Myocyte (in vitro differentiated cells): ENCODE measurements at regions not wholly inside any gene's neighbourhood (a gene's known extent, or its start where the extent isn't known, plus 50 kb on each side); places are given as distances from the start of the nearest gene placed in this dataset.
"Not testable (repeated sequence)": the region's sequence is repeated elsewhere in the genome, so short reads cannot be mapped to it uniquely, and the experiment has no call there.

Source experiments
- DNase-seq: peaks from one replicate; pipeline ENCODE4 v3.0.0-alpha.2; 2012; ENCODE audit warnings: low read depth

GRCh38 chr2:85942346-85942957, 53.7 kb upstream of the ST3GAL5 start:
- no peak for DNase-seq

- not testable (repeated sequence) for DNase-seq
Observed at GRCh38 chr2:85941490-85941889, 52.7 kb upstream of the ST3GAL5 start.

GRCh38 chr2:85939131-85939530, 50.3 kb upstream of the ST3GAL5 start:
- no peak for DNase-seq
